Trophoblast cell (in vitro differentiated cells and primary cell): ENCODE measurements at regions not wholly inside any gene's neighbourhood (a gene's known extent, or its start where the extent isn't known, plus 50 kb on each side); places are given as distances from the start of the nearest gene placed in this dataset.
A peak's percentile ranks its signal among the peaks of the same experiment; 100 is the strongest.

Experiments used
- DNase-seq, 2 donors: peaks; one replicate each; pipeline ENCODE4 v3.0.0-alpha.2; 2016
- H2AFZ ChIP-seq: 2 replicates; pipeline ENCODE4 v1.6.1; 2013; ENCODE audit warnings: low read length, moderate library complexity, mild to moderate bottlenecking; ENCODE audit not compliant: insufficient read depth, poor library complexity
- H2AK5ac ChIP-seq: 2 replicates; pipeline ENCODE4 v1.6.1; 2013; ENCODE audit warnings: mild to moderate bottlenecking, low read length
- H2BK120ac ChIP-seq: 2 replicates; pipeline ENCODE4 v1.6.1; 2013; ENCODE audit warnings: low read length, mild to moderate bottlenecking, moderate library complexity; ENCODE audit not compliant: insufficient read depth, poor library complexity
- H2BK12ac ChIP-seq: 2 replicates; pipeline ENCODE4 v1.6.1; 2013; ENCODE audit warnings: mild to moderate bottlenecking, low read length, moderate library complexity
- H2BK5ac ChIP-seq: 2 replicates; pipeline ENCODE4 v1.6.1; 2013; ENCODE audit warnings: low read length, low read depth, moderate library complexity, mild to moderate bottlenecking; ENCODE audit not compliant: poor library complexity
- H3K14ac ChIP-seq: 2 replicates; pipeline ENCODE4 v1.6.1; 2013; ENCODE audit warnings: mild to moderate bottlenecking, low read length
- H3K18ac ChIP-seq: 2 replicates; pipeline ENCODE4 v1.6.1; 2013; ENCODE audit warnings: mild to moderate bottlenecking, low read length
- H3K23ac ChIP-seq: 2 replicates; pipeline ENCODE4 v1.6.1; 2013; ENCODE audit warnings: low read length
- H3K27ac ChIP-seq: 2 replicates; pipeline ENCODE4 v1.5.1; 2013; ENCODE audit warnings: low read depth, mild to moderate bottlenecking, inconsistent platforms, low read length, moderate library complexity
- H3K27me3 ChIP-seq: 2 replicates; pipeline ENCODE4 v1.6.1; 2013; ENCODE audit warnings: inconsistent platforms, mild to moderate bottlenecking, low read length, moderate library complexity; ENCODE audit not compliant: insufficient read depth
- H3K36me3 ChIP-seq, 2 experiments: 1 replicate in 1 of 2; 2 replicates in 1 of 2; pipeline ENCODE4 v1.6.1; 2013; ENCODE audit warnings: low read length in 2 of 2, mild to moderate bottlenecking in 2 of 2, moderate library complexity in 1 of 2; ENCODE audit not compliant: insufficient read depth in 2 of 2, control insufficient read depth in 1 of 2
- H3K4ac ChIP-seq: 2 replicates; pipeline ENCODE4 v1.6.1; 2013; ENCODE audit warnings: low read depth, mild to moderate bottlenecking, low read length, moderate library complexity
- H3K4me1 ChIP-seq, 2 experiments: 1 replicate in 1 of 2; 2 replicates in 1 of 2; pipeline ENCODE4 v1.6.1; 2013; ENCODE audit warnings: low read length in 2 of 2, mild to moderate bottlenecking in 2 of 2, moderate library complexity in 1 of 2; ENCODE audit not compliant: insufficient read depth in 2 of 2, control insufficient read depth in 1 of 2
- H3K4me2 ChIP-seq: 2 replicates; pipeline ENCODE4 v1.6.1; 2013; ENCODE audit warnings: inconsistent platforms, mild to moderate bottlenecking, low read length, moderate library complexity
- H3K4me3 ChIP-seq: 2 replicates; pipeline ENCODE4 v1.5.1; 2013; ENCODE audit warnings: mild to moderate bottlenecking, low read depth, low read length, inconsistent platforms
- H3K79me1 ChIP-seq: one replicate; pipeline ENCODE4 v1.6.1; 2013; ENCODE audit warnings: low read length
- H3K79me2 ChIP-seq: 2 replicates; pipeline ENCODE4 v1.6.1; 2013; ENCODE audit warnings: low read length, mild to moderate bottlenecking; ENCODE audit not compliant: control insufficient read depth, insufficient read depth, poor library complexity
- H3K9ac ChIP-seq: 2 replicates; pipeline ENCODE4 v1.6.1; 2013; ENCODE audit warnings: mild to moderate bottlenecking, low read length
- H3K9me3 ChIP-seq: 2 replicates; pipeline ENCODE4 v1.6.1; 2013; ENCODE audit warnings: low read depth, mild to moderate bottlenecking, control low read depth, inconsistent platforms, low read length; ENCODE audit not compliant: insufficient read depth
- H4K12ac ChIP-seq: 2 replicates; pipeline ENCODE4 v1.6.1; 2013; ENCODE audit warnings: low read depth, mild to moderate bottlenecking, low read length, moderate library complexity
- H4K8ac ChIP-seq: 2 replicates; pipeline ENCODE4 v1.6.1; 2013; ENCODE audit warnings: low read depth, mild to moderate bottlenecking, low read length, moderate library complexity
- H4K91ac ChIP-seq: one replicate; pipeline ENCODE4 v1.6.1; 2013; ENCODE audit warnings: low read depth, mild to moderate bottlenecking, low read length, moderate library complexity
- WGBS: extraction: QIAGEN DNeasy Blood & Tissue Kit; methylation state at CpG from one replicate; pipeline ENCODE4 v1.1.7; 2013; ENCODE audit warnings: missing lambda C conversion rate; ENCODE audit not compliant: insufficient read length, insufficient coverage; ENCODE audit errors: extremely low coverage; 5-methylcytosine and 5-hydroxymethylcytosine counted together

DNA sequence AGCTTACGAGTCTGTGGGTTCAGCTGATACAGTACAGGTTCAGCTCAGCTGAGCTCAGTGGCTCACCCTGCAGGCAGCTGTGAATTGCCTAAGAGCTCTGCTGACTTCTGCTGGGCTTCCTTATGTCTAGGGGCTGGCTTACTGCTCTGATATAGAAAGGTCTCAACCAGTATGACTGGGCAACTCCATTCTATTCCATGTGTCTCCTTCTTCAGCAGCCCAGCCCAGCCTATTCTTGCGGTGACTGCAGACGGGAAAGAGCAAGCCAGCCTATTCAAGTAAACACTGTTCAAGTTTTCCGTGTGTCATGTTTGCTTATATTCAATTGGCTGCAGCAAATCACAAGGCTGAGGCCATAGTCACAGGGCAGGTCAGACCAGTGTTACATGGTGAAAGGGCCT lies 615.4 kb upstream of the ZFP42 start:
- Histone ChIP-seq H2AK5ac (no peak overlapping the region), H2BK5ac (no peak overlapping the region), H4K12ac (no peak overlapping the region), H2BK12ac (no peak overlapping the region), H2AFZ (no peak overlapping the region), H2BK120ac (no peak overlapping the region), H3K4me1 (peaks cover 0 to 4% of the 10 kb centered on the region in 2 experiments), H3K4me3 (no peak overlapping the region), H3K4ac (no peak overlapping the region), H3K9ac (peak overlapping the region; percentile 45), H3K23ac (no peak overlapping the region), H3K27ac (peak overlapping the region; percentile 33), H3K27me3 (no peaks in the 10 kb centered on the region), H4K91ac (no peak overlapping the region), H4K8ac (no peak overlapping the region), H3K79me1 (no peaks in the 10 kb centered on the region), H3K14ac (no peak overlapping the region), H3K9me3 (no peaks in the 10 kb centered on the region), H3K79me2 (no peaks in the 10 kb centered on the region), H3K4me2 (no peak overlapping the region), H3K18ac (no peak overlapping the region), H3K36me3 (no peaks in the 10 kb centered on the region)
- DNase-seq = peak; percentile 72 to 79
- WGBS = no CpG with 5 or more reads among the region's 4 CpGs

DNA sequence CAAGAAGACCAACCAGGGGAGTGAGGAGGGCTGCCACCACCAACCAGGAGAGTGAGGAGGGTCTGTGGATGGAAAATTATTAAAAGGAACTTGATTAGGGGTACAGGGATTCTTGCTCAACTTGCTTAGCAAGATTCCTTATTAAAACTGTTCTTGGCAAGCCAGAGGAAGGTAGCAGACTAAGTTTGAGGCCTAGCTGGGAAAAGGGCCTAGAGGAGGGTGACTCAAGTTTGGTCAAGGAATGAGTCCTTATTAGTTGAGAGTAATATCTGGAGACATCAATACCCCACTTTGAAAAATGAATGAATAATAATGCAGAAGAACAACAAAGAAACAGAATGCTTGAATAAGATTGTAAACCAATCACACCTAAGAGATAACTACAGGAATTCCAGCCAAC lies 612.4 kb upstream of the ZFP42 start:
- H2BK12ac ChIP-seq = no peak overlapping the region
- H2AFZ ChIP-seq = no peak overlapping the region
- H3K14ac ChIP-seq = no peak overlapping the region

DNA sequence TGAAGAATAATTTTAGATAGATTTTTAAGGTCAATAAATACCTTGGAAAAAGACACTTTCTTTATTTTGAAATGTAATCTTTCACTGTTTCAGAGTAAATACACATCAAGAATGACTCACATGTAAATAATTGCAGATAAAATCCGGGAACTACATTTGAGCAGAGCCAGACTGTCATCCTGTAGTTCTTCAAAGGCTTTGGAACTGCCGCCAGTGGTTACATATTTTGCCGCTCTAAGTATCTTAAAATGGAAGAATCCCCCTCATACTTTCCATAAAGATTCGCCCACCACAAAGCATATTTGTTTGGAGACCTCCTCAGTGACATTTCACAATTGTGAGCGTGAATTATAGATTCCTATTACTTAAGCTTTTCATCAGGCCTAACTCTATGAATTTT lies 607.8 kb upstream of the ZFP42 start:
- Histone ChIP-seq H4K91ac (no peak overlapping the region), H2AK5ac (no peak overlapping the region), H4K12ac (no peak overlapping the region), H2BK12ac (no peak overlapping the region), H3K18ac (no peak overlapping the region), H2BK5ac (no peak overlapping the region), H2BK120ac (no peak overlapping the region), H3K36me3 (no peaks in the 10 kb centered on the region), H3K4me1 (peaks cover 0 to 2% of the 10 kb centered on the region in 2 experiments), H3K9me3 (no peaks in the 10 kb centered on the region), H3K27me3 (no peaks in the 10 kb centered on the region), H3K27ac (no peak overlapping the region), H3K4ac (no peak overlapping the region), H3K14ac (no peak overlapping the region), H4K8ac (no peak overlapping the region), H3K23ac (no peak overlapping the region), H3K79me2 (no peaks in the 10 kb centered on the region), H2AFZ (no peak overlapping the region), H3K4me3 (no peak overlapping the region), H3K79me1 (no peaks in the 10 kb centered on the region), H3K4me2 (no peak overlapping the region), H3K9ac (no peak overlapping the region)
- peak; percentile 18 to 54 for DNase-seq
- no CpG with 5 or more reads among the region's 5 CpGs for WGBS

More for the DNA sequence above, 612.4 kb upstream of the ZFP42 start:
- no peak overlapping the region for H4K12ac ChIP-seq
- no peak for DNase-seq
- H3K27ac ChIP-seq = no peak overlapping the region
- no peak overlapping the region for H4K8ac ChIP-seq
- H3K9me3 ChIP-seq = no peaks in the 10 kb centered on the region
- no peak overlapping the region for H3K9ac ChIP-seq
- no peak overlapping the region for H3K4me3 ChIP-seq
- no peak overlapping the region for H3K4me2 ChIP-seq
- H4K91ac ChIP-seq = no peak overlapping the region
- no peak overlapping the region for H3K4ac ChIP-seq
- H3K18ac ChIP-seq = no peak overlapping the region
- no peaks in the 10 kb centered on the region for H3K79me1 ChIP-seq
- no peak overlapping the region for H2BK120ac ChIP-seq
- H2AK5ac ChIP-seq = no peak overlapping the region
- no peaks in the 10 kb centered on the region for H3K36me3 ChIP-seq
- H3K27me3 ChIP-seq = no peaks in the 10 kb centered on the region
- no peak overlapping the region for H3K23ac ChIP-seq
- H3K4me1 ChIP-seq = peaks cover 0 to 4% of the 10 kb centered on the region in 2 experiments
- no peaks in the 10 kb centered on the region for H3K79me2 ChIP-seq
- no peak overlapping the region for H2BK5ac ChIP-seq

DNA sequence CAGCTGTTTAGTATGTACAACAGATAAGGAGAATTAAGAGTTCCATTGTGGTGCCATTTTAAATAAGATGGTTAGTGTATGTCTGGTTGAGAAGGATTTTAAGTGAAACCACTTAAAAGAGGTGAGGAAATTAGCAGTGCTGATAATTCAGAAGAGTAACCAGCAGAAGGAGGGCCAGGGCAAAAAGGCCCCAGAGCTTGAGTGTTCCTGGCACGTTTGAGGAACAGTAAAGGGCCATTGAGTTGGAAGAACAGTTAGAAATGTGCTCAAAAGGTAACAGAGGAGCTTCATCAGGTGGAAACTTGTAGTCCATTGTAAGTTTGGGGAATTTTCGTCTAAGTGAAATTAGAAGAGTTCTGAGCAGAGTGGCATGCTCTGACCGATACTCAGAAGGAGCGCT lies 606.2 kb upstream of the ZFP42 start:
- H3K4ac ChIP-seq = no peak overlapping the region
- no peak overlapping the region for H2AK5ac ChIP-seq
- no CpG with 5 or more reads among the region's 4 CpGs for WGBS
- H2AFZ ChIP-seq = no peak overlapping the region
- no peak overlapping the region for H2BK120ac ChIP-seq
- no peak overlapping the region for H2BK5ac ChIP-seq
- no peak overlapping the region for H3K18ac ChIP-seq
- DNase-seq = no peak
- H3K4me2 ChIP-seq = no peak overlapping the region
- H3K79me1 ChIP-seq = peaks cover 2% of the 10 kb centered on the region
- H4K91ac ChIP-seq = no peak overlapping the region
- no peaks in the 10 kb centered on the region for H3K4me1 ChIP-seq
- H3K14ac ChIP-seq = no peak overlapping the region
- H2BK12ac ChIP-seq = no peak overlapping the region
- no peak overlapping the region for H3K27ac ChIP-seq
- no peak overlapping the region for H4K12ac ChIP-seq
- no peak overlapping the region for H4K8ac ChIP-seq
- no peak overlapping the region for H3K23ac ChIP-seq
- H3K27me3 ChIP-seq = no peaks in the 10 kb centered on the region
- H3K36me3 ChIP-seq = no peaks in the 10 kb centered on the region
- no peaks in the 10 kb centered on the region for H3K79me2 ChIP-seq
- no peak overlapping the region for H3K4me3 ChIP-seq
- H3K9ac ChIP-seq = no peak overlapping the region
- no peaks in the 10 kb centered on the region for H3K9me3 ChIP-seq
